Calu3 (cell line): ENCODE measurements at regions not wholly inside any gene's neighbourhood (a gene's known extent, or its start where the extent isn't known, plus 50 kb on each side); places are given as distances from the start of the nearest gene placed in this dataset.

Source experiments
- BruUV-seq: library from RNA; stranded (reverse); fragments of 400-500 nt; replicated peaks from 2 replicates; lab custom pipeline; 2021; lab: Mats Ljungman, UMichigan
- CTCF ChIA-PET: fragments of 300-600 bp; sonication (Branson Sonifier 250); formaldehyde crosslinking; loops from one replicate; lab custom pipeline; 2022; ENCODE audit warnings: antibody characterized with exemption; lab: Charles Lee
- DNase-seq: peaks from one replicate; pipeline ENCODE4 v3.0.0; 2022
- H3K27ac Mint-ChIP-seq: one replicate; pipeline ENCODE4 v1.8.0; 2022; ENCODE audit warnings: mixed read lengths; ENCODE audit not compliant: unreplicated experiment
- H3K27me3 Mint-ChIP-seq: one replicate; pipeline ENCODE4 v1.8.0; 2022; ENCODE audit warnings: mixed read lengths; ENCODE audit not compliant: unreplicated experiment
- H3K36me3 Mint-ChIP-seq: one replicate; pipeline ENCODE4 v1.8.0; 2022; ENCODE audit warnings: mild to moderate bottlenecking, moderate library complexity, mixed read lengths; ENCODE audit not compliant: insufficient read depth, unreplicated experiment
- H3K4me1 Mint-ChIP-seq: one replicate; pipeline ENCODE4 v1.8.0; 2022; ENCODE audit warnings: mild to moderate bottlenecking, low read depth, mixed read lengths; ENCODE audit not compliant: unreplicated experiment
- H3K4me3 Mint-ChIP-seq: one replicate; pipeline ENCODE4 v1.8.0; 2022; ENCODE audit warnings: mild to moderate bottlenecking, low read depth, moderate library complexity, mixed read lengths; ENCODE audit not compliant: unreplicated experiment
- H3K9me3 Mint-ChIP-seq: one replicate; pipeline ENCODE4 v1.8.0; 2022; ENCODE audit warnings: low read depth, mixed read lengths; ENCODE audit not compliant: unreplicated experiment
- CTCF ChIP-seq: fragments of 200-600 bp; IDR thresholded peaks from one replicate; pipeline ENCODE4 v1.8.0; 2022; ENCODE audit warnings: antibody characterized with exemption; ENCODE audit not compliant: unreplicated experiment
- intact Hi-C: fragments of 100-400 bp; cut with micrococcal nuclease; formaldehyde crosslinking; loops from one replicate; pipeline ENCODE4 v1.10.0; 2022; ENCODE audit not compliant: unreplicated experiment

GRCh38 chr12:116385486-116386217, 108.2 kb upstream of the MED13L start:
- Mint-ChIP-seq H3K9me3 (no peaks in the 10 kb centered on the region), H3K27ac (no peak overlapping the region), H3K27me3 (peaks cover 57% of the 10 kb centered on the region), H3K4me3 (no peak overlapping the region), H3K4me1 (peaks cover 30% of the 10 kb centered on the region), H3K36me3 (no peaks in the 10 kb centered on the region)
- intact Hi-C loops = no loop called here
- TF ChIP-seq CTCF = no peak
- CTCF ChIA-PET = interaction anchor here (0.6 to 0.7 kb wide), 3 partner anchors 62 to 540 kb away, joined by 3 to 4 read pairs (median 3); no protein-coding TSS in a partner anchor
- DNase-seq = no peak
- no TSS peak for BruUV-seq

- DNase-seq = no peak
- no peaks in the 10 kb centered on the region for H3K9me3 Mint-ChIP-seq
- intact Hi-C loops = no loop called here
- no peak overlapping the region for H3K27ac Mint-ChIP-seq
- no TSS peak for BruUV-seq
- no peak for TF ChIP-seq CTCF
- no peaks in the 10 kb centered on the region for H3K36me3 Mint-ChIP-seq
- H3K4me1 Mint-ChIP-seq = peaks cover 18% of the 10 kb centered on the region
- no peak overlapping the region for H3K4me3 Mint-ChIP-seq
- peaks cover 38% of the 10 kb centered on the region for H3K27me3 Mint-ChIP-seq
- CTCF ChIA-PET = no interaction called here
These were observed 111.8 kb upstream of the MED13L start for GRCh38 chr12:116389326-116389725.

- Mint-ChIP-seq H3K27ac (no peak overlapping the region), H3K36me3 (no peaks in the 10 kb centered on the region), H3K4me3 (no peak overlapping the region), H3K27me3 (peaks cover 38% of the 10 kb centered on the region), H3K4me1 (peaks cover 18% of the 10 kb centered on the region), H3K9me3 (no peaks in the 10 kb centered on the region)
- no TSS peak for BruUV-seq
- intact Hi-C loops = no loop called here
- CTCF ChIA-PET = no interaction called here
- no peak for DNase-seq
- TF ChIP-seq CTCF = no peak
These were observed 112.5 kb upstream of the MED13L start for GRCh38 chr12:116389990-116390389.

GRCh38 chr12:116390401-116391335, 113.2 kb upstream of the MED13L start:
- no peak for TF ChIP-seq CTCF
- no peak overlapping the region for H3K4me3 Mint-ChIP-seq
- no peaks in the 10 kb centered on the region for H3K36me3 Mint-ChIP-seq
- no peak for DNase-seq
- no TSS peak for BruUV-seq
- H3K27me3 Mint-ChIP-seq = peaks cover 38% of the 10 kb centered on the region
- H3K9me3 Mint-ChIP-seq = no peaks in the 10 kb centered on the region
- peaks cover 18% of the 10 kb centered on the region for H3K4me1 Mint-ChIP-seq
- H3K27ac Mint-ChIP-seq = no peak overlapping the region
- CTCF ChIA-PET = interaction anchor here (0.6 kb wide), 1 partner anchor 144 kb away, joined by 3 read pairs; no protein-coding TSS in a partner anchor
- intact Hi-C loops = no loop called here
